ENCODE measurements at regions not wholly inside any gene's neighbourhood (a gene's known extent, or its start where the extent isn't known, plus 50 kb on each side); places are given as distances from the start of the nearest gene placed in this dataset.

DNA sequence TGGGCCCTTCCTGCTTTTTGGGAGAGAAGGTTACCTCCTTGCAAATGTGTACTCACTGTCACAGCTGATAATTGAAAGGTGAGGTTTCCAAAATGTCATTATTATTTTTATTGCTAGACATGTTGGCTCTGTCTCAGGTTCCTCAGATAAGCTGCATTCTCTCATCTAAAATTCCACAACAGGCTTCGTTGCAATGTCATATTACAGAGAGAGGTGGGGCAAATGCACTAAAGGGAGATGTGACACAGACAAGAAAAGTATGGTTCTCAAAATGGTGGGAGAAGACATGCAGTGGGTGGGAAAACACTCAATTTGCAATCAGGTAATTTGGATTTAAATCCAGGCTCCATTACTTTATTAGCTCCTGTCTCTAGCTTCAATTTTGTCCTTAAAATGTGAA is 256.4 kb upstream of the POU3F2 start:
- DNase-seq, result no peak

DNA sequence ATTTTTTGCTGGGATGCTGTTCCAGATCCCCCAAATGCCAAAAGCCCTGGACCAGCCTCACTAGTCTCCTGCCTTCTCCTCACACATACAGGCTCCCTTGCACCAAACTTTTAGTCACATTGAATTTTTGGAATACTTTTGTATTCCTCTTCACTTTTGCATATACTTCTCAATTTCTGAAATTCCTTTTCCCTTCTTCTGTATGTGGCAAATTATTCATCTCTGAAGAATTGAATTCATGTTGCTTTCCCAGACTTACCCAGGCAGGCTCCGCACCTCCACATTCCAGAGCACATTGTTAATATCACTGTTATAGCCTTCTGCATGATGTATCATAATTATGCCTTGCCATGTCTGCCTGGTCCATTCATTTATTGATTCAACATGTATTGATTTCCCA is 255.3 kb upstream of the POU3F2 start:
- DNase-seq, result no peak

DNA sequence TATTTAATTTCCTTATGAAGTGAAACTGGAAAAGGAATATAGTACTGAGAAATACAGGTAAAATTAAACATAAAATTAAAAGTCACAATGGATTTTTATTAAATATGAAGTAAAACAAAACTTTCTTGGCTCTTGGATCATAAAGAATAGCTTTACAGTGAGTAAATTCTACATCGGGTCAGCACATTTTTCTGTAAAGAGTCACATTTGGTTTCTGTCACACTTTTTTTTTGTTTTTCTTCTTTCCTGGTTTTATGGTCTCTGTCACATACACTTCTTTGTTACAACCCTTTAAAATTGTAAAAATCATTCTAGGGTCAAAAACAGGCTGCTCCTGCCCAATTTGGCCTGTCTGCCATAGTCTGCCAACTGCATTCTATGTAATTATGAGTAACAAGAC is 254.4 kb upstream of the POU3F2 start:
- no peak for DNase-seq

DNA sequence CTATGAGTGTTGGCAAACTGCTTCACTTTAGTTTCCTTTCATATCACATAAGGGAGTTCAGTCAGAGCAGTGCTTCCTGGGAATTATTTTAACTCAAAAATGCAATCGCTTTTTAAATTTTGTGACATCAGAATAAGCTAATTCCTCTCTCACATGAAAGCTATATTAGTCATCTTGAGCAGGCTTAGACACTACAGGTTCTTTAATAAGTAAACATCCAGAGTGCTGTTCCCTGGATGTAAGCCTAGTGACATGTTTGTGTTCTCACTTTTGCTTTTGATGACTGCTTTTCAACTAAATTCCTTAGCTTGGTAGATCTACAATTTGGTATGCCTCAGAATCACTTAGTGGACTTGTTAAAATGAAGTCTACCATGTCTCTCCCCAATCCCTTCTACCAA is 252.7 kb upstream of the POU3F2 start:
- no peak for DNase-seq

DNA sequence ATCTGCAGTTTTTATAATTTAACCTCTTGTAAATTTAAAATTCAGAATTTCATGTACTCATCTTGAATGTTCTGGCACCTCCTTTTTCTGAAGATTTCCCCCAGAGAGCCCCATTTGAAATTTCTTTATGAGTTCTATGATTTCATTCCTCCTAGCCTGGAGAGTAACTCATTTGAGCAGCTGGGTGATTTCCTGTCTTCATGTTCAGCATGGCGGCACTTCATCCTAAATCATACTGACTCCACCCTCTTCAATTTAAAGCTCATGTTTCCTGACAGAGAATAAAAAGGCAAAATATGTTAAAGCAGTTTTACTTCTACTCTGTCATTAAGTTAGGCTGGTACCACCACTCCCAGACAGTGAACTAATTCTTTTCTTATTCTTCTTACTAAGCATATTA is 250.9 kb upstream of the POU3F2 start:
- DNase-seq, result no peak

DNA sequence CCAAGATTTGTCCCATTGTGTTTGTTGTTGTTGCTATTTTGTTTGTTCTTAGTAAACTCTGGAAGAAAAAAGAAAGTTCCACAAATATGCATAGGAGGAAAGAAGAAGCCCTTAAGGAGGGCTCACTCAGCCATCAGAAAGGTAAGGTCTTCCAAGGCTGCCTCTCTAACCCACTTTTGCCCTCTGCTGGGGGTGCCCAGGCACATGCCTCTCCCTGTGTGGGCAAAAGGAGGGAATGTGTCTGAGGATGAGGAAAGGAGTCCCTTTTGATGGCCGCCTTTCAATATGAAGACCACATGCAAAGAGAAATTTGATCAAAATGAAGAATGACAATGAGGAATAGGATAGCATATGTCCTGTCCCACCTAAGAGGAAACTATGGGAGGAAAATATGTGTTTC is 248.2 kb upstream of the POU3F2 start:
- DNase-seq, result no peak

DNA sequence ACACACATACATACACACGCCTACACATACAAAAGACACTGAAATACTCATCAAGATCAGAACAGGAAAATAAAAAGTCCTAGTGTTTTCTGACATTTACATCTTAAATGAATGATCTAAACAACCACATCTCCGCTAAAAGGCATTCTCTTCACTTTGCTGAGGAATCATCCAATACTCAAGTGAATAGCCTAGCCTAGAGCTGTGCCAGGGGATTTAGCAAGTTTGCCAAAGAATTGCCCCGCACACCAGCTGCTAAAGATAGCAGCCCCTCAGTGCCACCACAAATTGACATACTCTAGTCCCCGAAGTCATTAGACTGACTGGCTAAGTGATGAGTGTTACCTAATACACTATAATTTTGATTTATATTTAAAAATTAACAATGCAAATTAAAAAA is 246.8 kb upstream of the POU3F2 start:
- DNase-seq, result no peak

DNA sequence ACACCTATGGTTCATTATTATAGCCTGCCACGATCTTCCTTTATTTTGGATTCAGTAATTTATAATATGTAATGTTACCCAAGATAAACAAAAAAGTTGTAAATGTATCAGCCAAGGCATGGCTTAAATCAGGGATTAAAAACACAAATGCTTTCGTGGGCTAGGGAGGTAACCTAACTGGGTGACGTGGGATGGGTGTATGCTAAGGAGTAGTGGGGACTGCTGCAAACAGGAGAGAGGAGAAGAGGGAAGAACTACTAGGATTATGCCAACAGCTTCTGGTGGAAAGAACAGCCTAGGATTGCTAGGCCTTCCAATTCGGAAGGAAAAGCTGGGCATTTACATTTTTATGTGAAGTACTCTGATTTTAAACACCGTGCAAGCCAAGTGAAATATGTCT is 244.8 kb upstream of the POU3F2 start:
- DNase-seq, result no peak

DNA sequence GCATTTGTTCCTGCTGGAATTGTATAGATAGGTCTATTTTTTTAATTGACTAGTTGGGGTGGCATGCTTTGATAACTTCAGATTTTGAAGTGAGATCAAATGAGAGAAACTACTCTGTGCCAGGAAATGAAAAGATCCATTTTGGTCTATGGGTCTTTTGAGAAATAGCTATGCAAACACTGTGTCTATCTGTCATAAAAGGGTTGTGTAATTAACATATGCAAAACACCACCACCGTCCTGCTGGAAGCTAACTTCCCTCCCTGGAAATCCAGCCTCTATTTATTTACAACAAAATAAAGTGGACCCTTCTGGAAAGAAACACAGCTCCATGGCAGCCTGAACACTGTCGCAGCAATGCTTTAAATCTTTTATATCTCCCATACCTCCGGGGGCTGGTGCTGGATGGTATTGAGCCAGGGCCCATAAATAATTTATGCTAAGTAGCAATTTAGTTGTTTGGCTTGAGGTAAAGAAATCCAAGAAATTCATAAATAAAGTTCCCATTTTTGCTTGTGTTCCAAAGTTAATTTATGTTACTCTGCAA is 244.2 kb upstream of the POU3F2 start:
- no peak for DNase-seq

DNA sequence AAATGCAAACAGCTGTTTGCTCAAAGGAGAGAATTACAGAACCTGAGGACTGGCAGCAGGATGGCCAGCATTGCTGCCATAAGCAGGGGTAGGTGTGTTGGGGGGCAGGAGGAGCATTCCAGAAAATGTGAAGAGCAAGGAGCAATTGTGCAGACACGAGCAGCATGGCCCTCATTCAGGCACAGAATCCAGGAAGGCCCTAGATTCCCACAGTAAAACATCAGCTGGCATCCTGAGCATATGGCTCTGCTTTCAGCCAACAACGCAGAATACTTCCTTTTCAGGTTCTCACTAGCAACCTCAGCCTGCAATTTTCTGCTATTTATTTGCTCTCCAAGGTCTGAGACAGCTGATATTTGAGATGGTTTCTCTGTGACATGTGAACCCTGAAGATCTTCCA is 243.4 kb upstream of the POU3F2 start:
- DNase-seq, result no peak

DNA sequence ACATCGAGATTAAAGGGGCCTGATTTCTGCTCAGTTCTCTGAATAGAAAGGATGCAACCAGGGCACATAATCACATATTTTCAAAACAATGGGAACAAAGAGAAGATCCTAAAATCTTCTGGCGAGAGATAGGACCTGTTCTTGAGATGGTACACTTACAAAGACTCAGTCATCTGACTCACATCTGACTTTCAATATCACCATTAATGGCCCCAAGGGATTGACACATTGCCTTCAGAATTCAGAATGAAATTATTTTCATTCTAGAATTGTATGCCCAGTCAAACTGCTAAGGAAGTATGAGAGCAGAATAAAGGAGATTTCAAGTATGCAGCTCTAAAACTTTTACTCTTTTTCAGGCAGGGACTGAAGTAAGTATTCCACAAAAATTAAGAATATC is 240.7 kb upstream of the POU3F2 start:
- no peak for DNase-seq

DNA sequence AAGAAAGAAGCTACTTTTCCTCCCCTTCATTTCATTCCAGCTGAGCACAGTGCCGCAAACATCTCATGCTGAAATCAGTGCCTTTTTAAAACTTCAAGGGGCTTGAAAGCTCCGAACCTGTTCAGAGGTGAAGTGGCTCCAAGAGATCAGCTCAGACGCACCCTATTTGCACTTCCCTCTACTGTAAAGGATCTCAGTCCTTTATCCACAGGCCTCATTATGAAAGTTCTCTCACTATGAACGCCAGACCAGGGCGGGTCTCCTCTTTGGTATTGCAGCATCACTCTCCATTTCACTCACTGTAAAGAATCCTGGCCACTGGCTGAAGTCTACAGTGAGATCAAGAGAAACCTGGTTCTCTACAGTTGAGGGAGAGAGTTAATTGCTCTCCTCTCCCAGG is 232.7 kb upstream of the POU3F2 start:
- no peak for DNase-seq

DNA sequence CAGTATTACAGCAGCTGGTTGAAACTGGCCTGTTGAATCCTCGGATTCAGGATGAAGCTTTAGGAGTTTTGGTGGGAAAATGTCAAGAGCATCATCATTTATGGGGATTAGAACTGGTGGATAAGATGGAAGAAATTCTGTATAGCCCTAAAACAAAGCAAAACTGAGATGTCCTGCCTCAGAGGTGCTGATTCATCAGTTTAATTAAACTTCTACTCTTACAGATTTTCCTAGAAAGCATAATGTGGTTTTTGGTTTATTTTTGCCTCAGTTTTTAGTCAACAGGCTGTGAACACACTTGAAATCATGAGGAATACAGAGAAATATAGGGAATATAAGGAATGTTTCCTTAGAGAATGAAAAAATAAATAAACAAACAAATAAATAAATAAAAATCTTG is 228.7 kb upstream of the POU3F2 start:
- DNase-seq, result no peak

DNA sequence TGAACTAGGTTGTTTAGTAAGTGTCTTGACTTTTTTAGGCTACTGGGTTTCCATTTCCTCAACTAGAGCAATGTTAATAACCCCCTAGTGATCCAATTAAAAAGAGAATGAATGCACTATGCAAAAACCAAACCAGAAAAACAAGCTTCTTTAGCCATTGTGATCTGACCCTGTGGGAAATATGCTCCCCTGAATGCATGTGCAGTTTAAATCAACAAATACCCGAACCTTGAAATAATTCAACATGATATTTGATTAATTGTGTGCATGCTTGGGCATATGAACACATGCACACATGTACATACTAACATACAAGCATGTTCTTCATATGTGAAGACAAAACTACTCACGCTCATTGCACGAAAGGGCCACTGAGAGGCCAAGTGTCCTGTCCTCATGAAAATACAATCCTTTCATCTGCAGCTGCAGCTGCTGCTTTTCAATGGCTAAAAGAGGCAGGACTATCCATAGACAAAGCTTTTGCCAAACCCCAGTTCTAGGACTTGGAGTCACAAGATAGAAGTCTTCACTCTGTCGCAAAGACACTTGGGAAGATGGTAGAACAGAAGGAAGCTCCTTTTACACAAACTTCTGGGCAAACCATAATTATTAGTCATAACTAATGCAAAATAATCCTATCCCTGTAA is 207.1 kb upstream of the POU3F2 start:
- no peak for DNase-seq

DNA sequence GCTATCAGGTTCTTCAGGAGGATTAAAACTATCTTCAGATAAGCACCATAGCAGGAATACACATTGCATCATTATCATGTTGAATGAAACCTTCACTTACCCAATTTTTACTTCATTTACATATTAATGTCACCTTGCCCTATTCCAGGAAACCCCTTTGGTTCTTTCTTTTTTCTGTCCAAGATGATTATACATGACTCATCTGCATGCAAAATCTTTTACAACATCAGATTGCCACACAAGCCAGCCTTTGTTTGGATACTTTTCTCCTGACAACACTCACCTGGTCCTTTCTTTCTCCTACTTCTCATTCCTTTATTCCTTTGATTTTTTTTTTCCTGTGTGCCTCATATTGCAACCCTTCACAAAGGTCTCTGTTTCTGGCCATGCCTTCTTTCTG is 200.5 kb upstream of the POU3F2 start:
- no peak for DNase-seq

DNA sequence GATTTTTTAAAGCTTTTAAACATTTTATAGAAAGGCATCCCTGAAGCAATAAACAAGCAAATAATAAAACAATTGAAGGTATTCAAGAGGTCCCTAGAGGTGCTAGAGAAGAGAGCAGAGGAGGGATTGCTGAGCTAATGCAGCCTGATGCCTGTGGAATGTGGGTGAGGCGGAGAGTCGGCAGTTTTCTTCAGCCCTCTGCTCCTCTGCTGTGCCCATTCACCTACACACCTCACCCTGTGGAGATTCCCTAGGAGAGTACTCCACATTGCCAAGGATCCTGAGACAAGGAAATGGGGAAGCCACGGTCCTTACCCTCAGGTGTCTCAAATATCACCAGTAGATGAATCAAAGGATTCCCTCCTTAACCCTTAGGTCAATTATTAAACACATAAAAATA is 199.8 kb upstream of the POU3F2 start:
- no peak for DNase-seq

DNA sequence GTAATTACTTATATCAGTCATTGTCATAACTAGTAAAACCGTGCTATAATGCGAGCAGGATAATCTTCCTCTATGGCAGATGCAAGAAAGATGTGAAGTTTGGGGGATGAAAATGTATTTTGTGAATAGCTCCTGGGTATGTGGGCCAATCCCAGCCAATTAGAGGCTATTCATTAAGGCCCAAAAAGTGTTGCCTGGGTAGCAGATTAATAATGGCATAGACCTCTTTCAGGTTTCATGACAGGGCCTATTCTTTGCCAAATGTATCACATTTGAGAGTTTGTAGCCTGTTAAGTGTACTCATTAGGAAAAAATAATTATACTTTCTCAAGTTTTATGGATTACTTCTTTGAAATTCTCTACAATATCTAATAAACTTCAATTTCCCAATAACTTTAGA is 199.2 kb upstream of the POU3F2 start:
- no peak for DNase-seq

DNA sequence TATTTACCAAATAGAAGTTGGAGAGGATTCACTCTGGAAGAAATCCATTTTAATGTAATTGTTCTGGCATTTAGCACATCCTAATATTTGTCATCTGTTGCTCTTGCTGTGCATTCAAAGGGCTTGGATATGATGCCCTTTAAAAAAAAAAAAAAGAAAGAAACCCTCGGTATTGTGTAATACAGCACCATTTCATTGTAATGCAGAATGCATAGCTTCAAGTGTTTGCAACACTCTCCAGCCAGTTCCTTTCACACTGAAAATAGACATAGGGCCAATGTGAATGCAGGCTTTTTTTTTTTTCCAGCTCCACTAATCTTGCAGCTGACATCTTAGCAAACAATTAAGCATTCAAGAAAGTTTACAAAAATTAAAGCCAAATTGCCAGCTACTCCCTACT is 197.4 kb upstream of the POU3F2 start:
- no peak for DNase-seq

DNA sequence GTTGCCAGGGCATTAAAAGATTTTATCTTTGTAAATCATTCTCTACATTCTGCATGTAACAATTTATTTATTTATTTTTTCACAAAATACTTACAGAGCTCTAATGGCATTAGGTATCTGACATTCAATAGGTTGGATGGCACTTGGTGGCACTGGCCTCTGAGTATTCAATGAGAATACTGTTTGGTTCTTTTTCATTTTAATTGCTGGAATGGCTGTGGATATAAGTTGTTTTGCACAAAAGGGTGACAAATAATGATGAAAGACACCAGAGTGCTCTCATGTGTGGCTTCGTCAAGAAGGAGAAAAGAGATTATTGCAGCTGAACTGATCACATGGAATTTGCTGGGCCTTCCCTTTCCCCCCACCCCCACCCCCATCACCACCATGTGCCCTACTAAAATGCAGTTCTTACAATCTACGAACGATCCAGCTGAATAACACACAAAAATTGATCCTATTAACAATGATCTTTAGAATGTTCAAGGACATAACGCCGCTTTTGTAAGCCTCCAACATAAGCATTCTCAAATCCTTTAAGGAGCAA is 195.2 kb upstream of the POU3F2 start:
- DNase-seq, result no peak

DNA sequence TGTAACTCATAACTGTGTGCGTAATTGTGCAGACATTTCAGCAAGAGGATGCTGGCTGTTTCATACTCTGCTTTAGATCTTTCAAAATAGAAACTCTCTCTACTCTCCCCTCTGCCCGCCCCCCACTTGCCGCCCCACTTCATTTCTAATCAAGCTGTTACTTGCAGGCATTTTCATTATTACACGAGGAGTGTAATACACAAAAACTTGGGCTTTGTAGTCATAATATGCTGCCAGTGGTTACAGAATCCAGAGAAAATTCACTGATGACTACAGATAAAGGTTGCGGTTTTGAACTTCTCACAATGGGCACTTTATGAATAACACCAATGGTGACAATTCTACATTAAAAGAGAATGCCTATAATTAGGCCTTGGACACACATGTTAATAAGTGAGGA is 194.0 kb upstream of the POU3F2 start:
- no peak for DNase-seq

DNA sequence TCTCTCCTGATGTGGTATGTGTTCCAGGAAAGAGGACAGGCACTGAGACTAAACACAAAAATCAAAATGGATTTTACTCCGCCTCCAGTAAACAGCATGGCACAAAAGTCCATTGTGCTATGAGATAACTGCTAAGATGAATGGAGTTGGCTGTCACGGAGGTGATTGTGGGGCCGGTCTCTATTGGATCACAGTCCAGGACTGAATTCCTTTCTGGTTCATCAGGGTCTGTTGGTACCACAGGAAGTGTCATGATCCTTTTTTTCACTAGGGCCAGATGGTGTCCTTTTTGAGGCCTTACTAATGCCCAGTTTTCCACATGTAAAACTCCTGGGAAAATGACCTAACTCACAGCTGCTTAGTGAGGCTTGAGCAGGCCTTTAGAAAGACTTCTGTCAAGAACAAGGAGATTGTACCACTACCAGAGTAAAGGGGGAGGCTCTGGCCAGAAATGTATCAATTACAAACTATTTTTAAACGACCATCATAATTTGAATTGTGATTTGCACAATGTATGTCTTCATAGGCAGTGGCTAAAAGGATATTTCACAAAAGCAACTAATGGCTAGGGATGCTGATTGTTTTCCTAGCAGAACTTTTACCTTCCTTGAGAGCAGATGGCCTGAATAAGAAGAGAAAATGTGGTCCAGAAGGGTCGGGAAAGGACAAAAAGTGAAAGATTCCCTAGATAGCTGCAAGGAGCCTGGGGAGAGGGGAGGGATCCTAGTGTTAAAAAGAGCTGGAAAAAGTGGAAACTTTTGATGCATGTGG is 192.2 kb upstream of the POU3F2 start:
- DNase-seq, result no peak

DNA sequence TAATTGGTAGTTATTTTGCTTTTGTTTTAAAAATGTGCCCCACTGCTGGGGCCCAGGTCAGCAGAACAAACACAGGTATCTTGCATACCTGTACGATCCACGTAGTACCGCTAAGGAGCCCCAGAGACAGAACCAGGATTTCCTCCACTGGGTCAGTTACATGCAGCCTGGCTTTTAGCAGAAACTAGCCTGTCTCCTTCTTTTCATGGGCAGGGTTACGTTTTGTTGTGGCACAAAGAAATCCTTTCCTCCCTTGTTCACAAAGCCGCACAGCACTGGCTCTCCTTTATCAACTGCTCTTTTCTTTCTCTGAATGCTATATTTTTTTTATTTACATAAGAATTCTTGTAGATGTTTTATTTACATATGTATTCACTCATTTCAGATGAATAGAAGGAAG is 190.3 kb upstream of the POU3F2 start:
- DNase-seq, result no peak

DNA sequence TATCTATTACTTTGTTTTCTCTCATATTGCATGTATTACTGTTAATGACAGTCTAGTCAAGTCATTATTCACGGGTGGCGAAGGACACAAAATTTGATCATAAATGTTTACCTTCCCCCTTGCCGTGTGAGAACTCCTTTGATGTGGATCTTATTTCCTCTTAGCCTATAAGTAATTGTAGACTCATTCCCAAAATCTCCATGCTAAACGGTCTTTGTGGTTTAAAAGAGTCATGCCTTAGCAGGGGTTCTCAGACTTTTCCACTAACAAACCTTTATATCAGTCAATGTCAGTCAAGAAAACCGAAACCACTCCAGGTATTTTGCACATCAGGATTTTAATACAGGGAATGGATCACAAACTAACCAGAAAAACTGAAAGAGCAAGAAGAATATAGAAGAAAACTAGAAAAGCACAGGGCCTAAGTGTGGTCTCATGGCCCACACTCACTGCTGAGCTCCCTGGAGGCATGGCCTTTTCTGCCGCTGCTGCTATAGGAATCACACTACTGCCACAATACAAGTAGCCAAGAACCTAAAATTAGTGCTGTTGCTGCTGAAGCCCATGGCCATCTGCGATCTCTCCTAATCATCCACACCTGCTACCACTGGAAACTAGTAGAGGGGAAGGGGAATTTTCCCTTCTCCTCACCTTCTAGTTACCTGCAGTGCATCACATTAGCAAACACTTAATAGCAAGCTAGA is 186.0 kb upstream of the POU3F2 start:
- DNase-seq, result no peak

DNA sequence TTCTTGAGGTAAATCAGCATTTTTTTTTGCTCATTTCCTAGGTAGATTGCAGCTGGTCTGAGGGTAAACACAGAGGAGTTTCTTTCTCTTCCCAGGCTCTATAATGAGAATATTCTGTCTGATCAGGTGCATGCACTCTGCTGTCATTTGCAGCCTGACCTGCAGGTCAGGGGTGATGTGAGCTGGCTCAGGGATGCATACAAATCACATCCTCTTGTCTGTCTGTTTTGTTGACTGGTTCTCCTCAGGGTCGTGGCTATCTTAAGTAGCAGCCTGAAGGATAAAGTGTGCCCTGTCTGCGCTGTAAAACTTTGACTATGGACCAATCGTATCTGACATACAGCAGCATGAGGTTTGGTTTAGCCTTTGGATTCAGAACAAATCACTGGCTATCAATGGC is 183.4 kb upstream of the POU3F2 start:
- no peak for DNase-seq

Data from AML-193 (cell line).